GM13977 (cell line): ENCODE measurements at regions not wholly inside any gene's neighbourhood (a gene's known extent, or its start where the extent isn't known, plus 50 kb on each side); places are given as distances from the start of the nearest gene placed in this dataset.
"Not testable (repeated sequence)": the region's sequence is repeated elsewhere in the genome, so short reads cannot be mapped to it uniquely, and the experiment has no call there.

Experiments used
- DNase-seq: peaks from one replicate; pipeline ENCODE4 v3.0.0; 2012; ENCODE audit warnings: low spot score
- in situ Hi-C: fragments of 300-500 bp; cut with MboI; formaldehyde crosslinking; loops from one replicate; pipeline ENCODE4 v1.12.0; 2022; ENCODE audit warnings: low sequenced_read_pairs, low pct_unique_long_range_greater_than_20kb, mixed read lengths, inconsistent platforms; ENCODE audit not compliant: unreplicated experiment
- TF ChIP-seq, protein P1 (sequence below): IDR thresholded peaks from 2 replicates; pipeline ENCODE4 v1.5.1; 2012; ENCODE audit warnings: mild to moderate bottlenecking, control low read depth; ENCODE audit not compliant: insufficient read depth; ENCODE audit errors: extremely low read depth, missing control alignments

DNA sequence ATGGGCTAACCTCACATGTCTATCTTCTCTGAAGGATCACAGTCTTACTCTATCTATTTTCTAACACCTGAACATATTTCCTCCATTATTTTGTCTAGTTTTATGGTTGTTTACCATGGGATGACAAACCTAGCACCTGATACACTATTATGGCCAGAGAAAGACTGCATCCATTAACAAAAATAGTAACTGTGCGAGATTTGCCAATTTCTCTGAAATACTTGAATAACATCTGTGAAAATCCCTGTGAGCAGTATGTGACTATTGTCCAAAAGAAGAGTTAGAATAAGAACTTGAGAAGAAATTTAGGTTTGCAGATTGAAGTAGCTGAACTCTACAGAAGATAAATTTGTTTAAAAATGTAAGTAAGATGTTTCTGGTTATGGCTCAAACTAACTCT, 142.0 kb upstream of the CDH11 start:
- TF ChIP-seq, protein P1, sequence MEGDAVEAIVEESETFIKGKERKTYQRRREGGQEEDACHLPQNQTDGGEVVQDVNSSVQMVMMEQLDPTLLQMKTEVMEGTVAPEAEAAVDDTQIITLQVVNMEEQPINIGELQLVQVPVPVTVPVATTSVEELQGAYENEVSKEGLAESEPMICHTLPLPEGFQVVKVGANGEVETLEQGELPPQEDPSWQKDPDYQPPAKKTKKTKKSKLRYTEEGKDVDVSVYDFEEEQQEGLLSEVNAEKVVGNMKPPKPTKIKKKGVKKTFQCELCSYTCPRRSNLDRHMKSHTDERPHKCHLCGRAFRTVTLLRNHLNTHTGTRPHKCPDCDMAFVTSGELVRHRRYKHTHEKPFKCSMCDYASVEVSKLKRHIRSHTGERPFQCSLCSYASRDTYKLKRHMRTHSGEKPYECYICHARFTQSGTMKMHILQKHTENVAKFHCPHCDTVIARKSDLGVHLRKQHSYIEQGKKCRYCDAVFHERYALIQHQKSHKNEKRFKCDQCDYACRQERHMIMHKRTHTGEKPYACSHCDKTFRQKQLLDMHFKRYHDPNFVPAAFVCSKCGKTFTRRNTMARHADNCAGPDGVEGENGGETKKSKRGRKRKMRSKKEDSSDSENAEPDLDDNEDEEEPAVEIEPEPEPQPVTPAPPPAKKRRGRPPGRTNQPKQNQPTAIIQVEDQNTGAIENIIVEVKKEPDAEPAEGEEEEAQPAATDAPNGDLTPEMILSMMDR: no peak
- in situ Hi-C loops: no loop called here
- no peak for DNase-seq

DNA sequence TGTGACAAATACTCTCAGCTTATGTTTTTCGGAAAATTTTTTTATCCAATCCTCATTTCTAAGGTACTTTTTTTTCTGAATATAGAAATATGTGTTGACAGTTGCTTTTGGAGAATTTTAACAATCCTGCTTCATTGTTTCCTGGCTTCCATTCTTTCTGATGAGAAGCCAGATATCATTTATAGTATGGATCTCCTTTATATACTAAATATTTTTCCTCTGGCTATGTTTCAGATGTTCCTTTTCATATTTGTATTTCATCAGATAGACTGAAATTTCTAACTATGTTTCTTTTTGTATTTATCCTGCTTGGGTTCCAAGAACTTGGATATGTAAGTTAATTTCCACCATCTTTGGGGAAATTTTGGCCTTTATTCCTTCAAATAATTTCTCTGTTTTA, 138.9 kb upstream of the CDH11 start:
- in situ Hi-C loops: no loop called here
- TF ChIP-seq, protein P1: no peak

DNA sequence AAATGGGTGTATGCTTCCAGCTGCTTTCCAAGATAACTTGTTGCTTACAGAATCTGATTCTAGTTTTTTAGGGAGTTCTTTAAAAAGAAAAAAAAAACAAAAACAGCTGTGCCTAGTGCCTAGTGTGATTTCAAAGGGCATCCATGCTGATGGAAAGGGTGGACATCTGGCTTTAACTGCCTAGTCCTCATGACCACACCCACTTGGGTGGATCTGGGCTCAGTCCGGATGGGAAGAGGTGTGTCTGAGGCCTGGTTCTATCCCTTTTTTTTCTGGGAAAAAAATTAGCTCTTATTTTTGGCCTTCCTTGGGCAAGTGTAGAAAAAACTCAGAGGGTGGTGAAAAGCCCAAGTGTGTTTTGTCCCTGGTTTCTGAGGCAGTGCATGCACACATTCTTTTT, 132.3 kb upstream of the CDH11 start:
- in situ Hi-C loops: no loop called here
- TF ChIP-seq, protein P1: no peak
- no peak for DNase-seq

More for the DNA sequence above, 138.9 kb upstream of the CDH11 start:
- DNase-seq: no peak

DNA sequence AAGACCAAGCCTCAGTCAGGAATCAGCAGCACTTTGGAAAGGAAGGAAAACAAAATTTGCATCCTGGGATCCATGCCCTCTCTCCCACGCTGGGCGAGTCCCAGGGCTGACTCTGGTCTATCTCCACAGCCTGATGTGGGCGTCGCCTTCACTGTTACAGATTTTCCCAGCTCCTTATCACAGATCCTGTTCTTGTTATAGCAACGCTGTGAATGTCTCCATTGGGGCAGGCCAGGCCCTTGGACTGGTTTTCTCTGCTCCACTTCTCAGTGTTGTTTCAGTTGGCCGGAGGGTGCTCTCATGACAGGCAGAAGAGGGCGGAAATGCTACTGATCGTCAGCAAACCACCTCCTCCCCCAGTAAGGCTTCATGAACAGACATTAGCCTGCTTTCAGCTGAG, 127.9 kb upstream of the CDH11 start:
- in situ Hi-C loops: no loop called here
- DNase-seq: no peak
- TF ChIP-seq, protein P1: no peak

DNA sequence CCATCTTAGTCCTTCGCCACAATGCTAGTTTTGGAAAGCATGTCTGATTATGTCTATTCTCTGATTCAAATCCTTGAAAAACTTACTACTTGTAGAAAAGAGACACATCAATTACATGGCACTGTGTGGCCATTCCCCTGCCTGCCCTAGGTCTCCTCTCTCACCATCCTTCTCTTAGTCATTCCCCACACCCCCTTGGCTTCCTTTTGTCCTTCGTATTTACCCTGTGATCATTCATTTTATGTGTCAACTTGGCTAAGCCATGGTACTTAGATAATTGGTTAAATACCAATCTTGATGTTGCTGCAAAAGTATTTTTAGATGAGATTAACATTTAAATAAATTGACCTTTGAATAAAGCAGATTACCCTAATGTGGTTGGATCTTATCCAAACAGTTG, 122.9 kb upstream of the CDH11 start:
- DNase-seq: no peak
- TF ChIP-seq, protein P1: no peak
- in situ Hi-C loops: no loop called here

DNA sequence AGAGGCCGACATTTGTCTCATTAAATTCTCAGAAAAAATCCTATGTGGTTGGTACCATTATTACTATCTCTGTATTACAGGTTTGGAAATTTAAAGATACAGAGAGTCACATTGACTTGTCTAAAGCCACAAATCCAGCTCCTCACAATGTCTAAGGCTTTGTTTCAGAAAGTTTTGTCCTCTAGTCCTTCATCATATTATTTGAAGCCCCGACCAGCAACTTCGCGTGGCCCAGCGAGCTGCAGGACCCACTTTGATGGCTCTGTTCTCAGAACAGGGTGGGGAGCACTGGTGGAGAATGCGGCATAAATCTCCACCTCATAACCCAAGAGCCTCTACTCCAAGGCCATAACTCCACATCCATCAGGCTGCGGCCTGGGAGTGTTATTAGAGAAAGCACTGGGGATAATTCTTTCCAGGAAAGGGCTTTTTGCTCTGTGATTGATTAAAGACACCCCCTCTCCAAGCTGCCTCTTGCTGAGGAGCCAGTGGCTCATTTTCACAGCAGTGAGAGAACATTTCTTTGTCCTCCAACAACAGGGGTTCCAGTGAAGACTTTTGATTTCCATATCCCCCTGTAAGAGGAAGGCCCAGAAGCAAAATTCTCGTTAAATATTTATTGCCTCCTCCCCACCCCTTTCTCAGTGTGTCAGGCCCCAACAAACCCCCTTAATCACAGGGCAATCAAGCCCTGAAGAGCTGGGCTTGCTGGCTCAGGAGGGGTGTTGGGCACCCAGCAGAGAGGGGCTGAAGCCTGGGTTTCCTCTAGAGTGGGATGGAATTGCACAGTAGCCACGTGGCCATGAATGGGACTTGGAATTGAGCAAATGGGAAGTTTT, 113.7 kb upstream of the CDH11 start:
- in situ Hi-C loops: no loop called here
- no peak for DNase-seq

DNA sequence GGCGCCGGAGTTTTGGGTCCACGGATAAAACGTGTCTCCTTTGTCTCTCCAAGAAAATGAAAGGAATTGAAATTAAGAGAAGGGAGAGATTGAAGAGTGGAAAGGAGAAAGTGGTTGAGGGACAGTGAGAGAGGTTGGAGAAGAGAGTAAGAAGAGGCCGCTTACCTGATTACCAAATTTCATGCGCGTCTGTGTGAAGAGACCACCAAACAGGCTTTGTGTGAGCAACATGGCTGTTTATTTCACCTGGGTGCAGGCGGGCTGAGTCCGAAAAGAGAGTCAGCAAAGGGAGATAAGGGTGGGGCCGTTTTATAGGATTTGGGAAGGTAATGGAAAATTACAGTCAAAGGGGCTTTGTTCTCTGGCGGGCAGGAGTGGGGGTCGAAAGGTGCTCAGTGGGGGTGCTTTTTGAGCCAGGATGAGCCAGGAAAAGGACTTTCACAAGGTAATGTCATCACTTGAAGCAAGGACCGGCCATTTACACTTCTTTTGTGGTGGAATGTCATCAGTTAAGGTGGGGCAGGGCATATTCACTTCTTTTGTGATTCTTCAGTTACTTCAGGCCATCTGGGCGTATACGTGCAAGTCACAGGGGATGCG, 113.0 kb upstream of the CDH11 start:
- DNase-seq, in situ Hi-C loops: not testable (repeated sequence)

More for the DNA sequence above, 113.7 kb upstream of the CDH11 start:
- TF ChIP-seq, protein P1: no peak
